B cell (primary cell): ENCODE measurements at regions not wholly inside any gene's neighbourhood (a gene's known extent, or its start where the extent isn't known, plus 50 kb on each side); places are given as distances from the start of the nearest gene placed in this dataset.

Source experiments
- ATAC-seq: fragments of 200-7000 bp; cut with Tn5 transposase; one replicate; pipeline ENCODE4 v1.10.0; 2021; ENCODE audit warnings: low read depth, mild to moderate bottlenecking, moderate number of reproducible peaks, moderate library complexity
- CTCF ChIA-PET: fragments of 350-600 bp; sonication (Branson Sonifier 250); formaldehyde crosslinking; loops from one replicate; lab custom pipeline; 2021; ENCODE audit warnings: antibody characterized with exemption, inconsistent platforms; lab: Charles Lee
- POLR2A ChIA-PET: fragments of 350-600 bp; sonication (Branson Sonifier 250); formaldehyde crosslinking; loops from one replicate; lab custom pipeline; 2021; ENCODE audit warnings: antibody characterized with exemption; lab: Charles Lee
- DNase-seq: peaks from one replicate; pipeline ENCODE4 v3.0.0; 2013
- H2AFZ ChIP-seq: 2 replicates; pipeline ENCODE4 v1.6.1; 2012; ENCODE audit warnings: mild to moderate bottlenecking, low read depth, low read length; ENCODE audit not compliant: insufficient read depth, poor library complexity, severe bottlenecking
- H3K27ac ChIP-seq, 2 donors: 1 replicate in 1 of 2; 2 replicates in 1 of 2; pipeline ENCODE4 v1.5.1; 2012 to 2013; ENCODE audit warnings: low read length in 2 of 2, mild to moderate bottlenecking in 2 of 2, moderate library complexity in 1 of 2
- H3K27me3 ChIP-seq, 4 experiments: fragments of 200-600 bp in 1 of 4; sonication (generic) in 1 of 4; replicated peaks in 1 of 4; 1 replicate in 2 of 4; 2 replicates in 2 of 4; pipeline versions ENCODE4 v1.6.1 to v1.7.0; 2013 to 2016; ENCODE audit warnings: low read length in 3 of 4, mild to moderate bottlenecking in 2 of 4, mixed read lengths in 1 of 4, moderate library complexity in 1 of 4; ENCODE audit not compliant: insufficient read depth in 4 of 4, control insufficient read depth in 3 of 4; ENCODE audit errors: control extremely low read depth in 1 of 4
- H3K36me3 ChIP-seq, 2 experiments: replicated peaks in 1 of 2; 1 replicate in 1 of 2; 2 replicates in 1 of 2; pipeline versions ENCODE4 v1.6.1 to v1.7.1; 2013; ENCODE audit warnings: low read length in 1 of 2; ENCODE audit not compliant: insufficient read depth in 2 of 2, control insufficient read depth in 1 of 2; ENCODE audit errors: control extremely low read depth in 1 of 2, extremely low read depth in 1 of 2
- H3K4me1 ChIP-seq, 2 donors: fragments of 200-600 bp in 1 of 2; sonication (generic) in 1 of 2; 1 replicate in 1 of 2; 2 replicates in 1 of 2; pipeline versions ENCODE4 v1.5.1 to v1.6.1; 2013 to 2017; ENCODE audit warnings: low read length in 2 of 2; ENCODE audit not compliant: control insufficient read depth in 2 of 2, insufficient read depth in 2 of 2
- H3K4me2 ChIP-seq: replicated peaks from 2 replicates; pipeline ENCODE3; 2012; ENCODE audit warnings: mild to moderate bottlenecking, low read depth, low read length; ENCODE audit not compliant: poor library complexity, severe bottlenecking
- H3K4me3 ChIP-seq, 5 experiments: fragments of 200-600 bp in 1 of 5; sonication (generic) in 1 of 5; 1 replicate in 3 of 5; 2 replicates in 2 of 5; pipeline versions ENCODE4 v1.5.1 to v1.7.0; 2011 to 2016; ENCODE audit warnings: low read length in 4 of 5, mild to moderate bottlenecking in 4 of 5, low read depth in 2 of 5, control low read depth in 1 of 5, moderate library complexity in 1 of 5; ENCODE audit not compliant: insufficient read depth in 1 of 5; ENCODE audit errors: control extremely low read depth in 1 of 5, extremely low read depth in 1 of 5
- H3K79me2 ChIP-seq: fragments of 200-600 bp; sonication (generic); one replicate; pipeline ENCODE4 v1.6.0; 2016; ENCODE audit warnings: low read length; ENCODE audit not compliant: control insufficient read depth, insufficient read depth
- H3K9ac ChIP-seq: fragments of 200-600 bp; sonication (generic); 2 replicates; pipeline ENCODE4 v1.6.1; 2017; ENCODE audit warnings: mild to moderate bottlenecking, low read length, moderate library complexity
- H3K9me3 ChIP-seq, 3 donors: one replicate each; pipeline versions ENCODE4 v1.6.1 to v1.7.1; 2013; ENCODE audit warnings: low read length in 2 of 3; ENCODE audit not compliant: control insufficient read depth in 2 of 3, insufficient read depth in 1 of 3; ENCODE audit errors: control extremely low read depth in 1 of 3
- H4K20me1 ChIP-seq: 2 replicates; pipeline ENCODE4 v1.6.0; 2012; ENCODE audit warnings: mild to moderate bottlenecking, low read length; ENCODE audit not compliant: insufficient read depth, control insufficient read depth, poor library complexity, severe bottlenecking
- H3K27ac Mint-ChIP-seq: one replicate; pipeline ENCODE4 v1.8.0; 2021; ENCODE audit warnings: mixed read lengths
- H3K27me3 Mint-ChIP-seq: one replicate; pipeline ENCODE4 v1.8.0; 2021; ENCODE audit warnings: mixed read lengths
- H3K4me1 Mint-ChIP-seq: one replicate; pipeline ENCODE4 v1.8.0; 2021; ENCODE audit warnings: mixed read lengths
- H3K4me3 Mint-ChIP-seq: one replicate; pipeline ENCODE4 v1.8.0; 2021; ENCODE audit warnings: mixed read lengths
- H3K9me3 Mint-ChIP-seq: one replicate; pipeline ENCODE4 v1.8.0; 2022; ENCODE audit warnings: mixed read lengths; ENCODE audit not compliant: insufficient read depth
- EZH2 ChIP-seq: IDR thresholded peaks from 2 replicates; pipeline ENCODE4 v1.6.1; 2012; ENCODE audit warnings: borderline replicate concordance, low read depth, mild to moderate bottlenecking, moderate library complexity, low read length; ENCODE audit not compliant: insufficient read depth, poor library complexity, severe bottlenecking
- WGBS: methylation state at CpG from one replicate; pipeline ENCODE4 v1.1.5; 2013; ENCODE audit warnings: missing lambda C conversion rate; ENCODE audit not compliant: insufficient coverage; 5-methylcytosine and 5-hydroxymethylcytosine counted together
- intact Hi-C: fragments of 100-400 bp; cut with micrococcal nuclease; formaldehyde crosslinking; loops from one replicate; pipeline ENCODE4 v1.10.0; 2022
- TF ChIP-seq, protein P1 (sequence below): fragments of 200-600 bp; IDR thresholded peaks from one replicate; pipeline ENCODE4 v1.8.0; 2022; ENCODE audit warnings: antibody characterized with exemption, mild to moderate bottlenecking

- H3K9me3 ChIP-seq = no peaks in the 10 kb centered on the region
- no peak overlapping the region for H3K4me3 ChIP-seq
- intact Hi-C loops = no loop called here
- no peaks in the 10 kb centered on the region for H3K4me1 Mint-ChIP-seq
- H3K9ac ChIP-seq = no peak overlapping the region
- no peaks in the 10 kb centered on the region for H4K20me1 ChIP-seq
- no peaks in the 10 kb centered on the region for H3K36me3 ChIP-seq
- TF ChIP-seq, protein P1, sequence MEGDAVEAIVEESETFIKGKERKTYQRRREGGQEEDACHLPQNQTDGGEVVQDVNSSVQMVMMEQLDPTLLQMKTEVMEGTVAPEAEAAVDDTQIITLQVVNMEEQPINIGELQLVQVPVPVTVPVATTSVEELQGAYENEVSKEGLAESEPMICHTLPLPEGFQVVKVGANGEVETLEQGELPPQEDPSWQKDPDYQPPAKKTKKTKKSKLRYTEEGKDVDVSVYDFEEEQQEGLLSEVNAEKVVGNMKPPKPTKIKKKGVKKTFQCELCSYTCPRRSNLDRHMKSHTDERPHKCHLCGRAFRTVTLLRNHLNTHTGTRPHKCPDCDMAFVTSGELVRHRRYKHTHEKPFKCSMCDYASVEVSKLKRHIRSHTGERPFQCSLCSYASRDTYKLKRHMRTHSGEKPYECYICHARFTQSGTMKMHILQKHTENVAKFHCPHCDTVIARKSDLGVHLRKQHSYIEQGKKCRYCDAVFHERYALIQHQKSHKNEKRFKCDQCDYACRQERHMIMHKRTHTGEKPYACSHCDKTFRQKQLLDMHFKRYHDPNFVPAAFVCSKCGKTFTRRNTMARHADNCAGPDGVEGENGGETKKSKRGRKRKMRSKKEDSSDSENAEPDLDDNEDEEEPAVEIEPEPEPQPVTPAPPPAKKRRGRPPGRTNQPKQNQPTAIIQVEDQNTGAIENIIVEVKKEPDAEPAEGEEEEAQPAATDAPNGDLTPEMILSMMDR = no peak
- TF ChIP-seq EZH2 = no peak
- peaks cover under 1% of the 10 kb centered on the region for H3K27me3 Mint-ChIP-seq
- no peak overlapping the region for H3K4me2 ChIP-seq
- no peaks in the 10 kb centered on the region for H3K79me2 ChIP-seq
- no peak overlapping the region for H3K4me3 Mint-ChIP-seq
- no peak overlapping the region for H2AFZ ChIP-seq
- ATAC-seq (no peak), DNase-seq (no peak)
- 72% methylated on average over 2 of the region's 4 CpGs for WGBS
- no peak overlapping the region for H3K27ac ChIP-seq
- CTCF ChIA-PET = no interaction called here
- no peaks in the 10 kb centered on the region for H3K4me1 ChIP-seq
- POLR2A ChIA-PET = no interaction called here
- H3K27ac Mint-ChIP-seq = no peak overlapping the region
- no peaks in the 10 kb centered on the region for H3K9me3 Mint-ChIP-seq
- H3K27me3 ChIP-seq = no peaks in the 10 kb centered on the region
These were observed 199.3 kb downstream of the SEC61B start for GRCh38 chr9:99421369-99421768.

DNA sequence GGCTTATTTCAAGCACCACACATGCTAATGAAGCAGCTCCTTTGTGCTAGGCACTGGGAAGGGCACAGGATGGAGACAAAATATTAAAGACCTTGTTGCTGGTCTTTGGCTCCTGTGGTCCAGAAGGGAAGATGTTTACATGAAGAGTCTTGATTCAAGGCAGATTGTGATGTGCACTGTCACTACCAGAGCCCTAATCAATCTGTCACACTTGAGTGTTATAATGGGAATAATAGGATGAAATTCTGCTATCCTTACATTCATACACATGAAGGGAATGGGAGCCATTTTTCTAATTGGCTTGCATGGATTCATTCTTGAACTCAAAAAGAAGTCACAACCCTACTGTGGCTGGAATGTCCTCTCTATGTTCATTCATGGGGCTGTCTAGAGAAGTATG lies 203.0 kb downstream of the SEC61B start:
- Histone ChIP-seq H3K4me3 (no peak overlapping the region), H2AFZ (no peak overlapping the region), H3K4me1 (no peaks in the 10 kb centered on the region), H3K79me2 (no peaks in the 10 kb centered on the region), H4K20me1 (no peaks in the 10 kb centered on the region), H3K4me2 (no peak overlapping the region), H3K9ac (no peak overlapping the region), H3K9me3 (no peaks in the 10 kb centered on the region), H3K36me3 (no peaks in the 10 kb centered on the region), H3K27ac (no peak overlapping the region), H3K27me3 (no peaks in the 10 kb centered on the region)
- no peak for DNase-seq
- no peaks in the 10 kb centered on the region for H3K4me1 Mint-ChIP-seq
- ChIA-PET CTCF (no interaction called here), POLR2A (no interaction called here)
- TF ChIP-seq, protein P1 = no peak
- TF ChIP-seq EZH2 = no peak
- H3K4me3 Mint-ChIP-seq = no peak overlapping the region
- no peak overlapping the region for H3K27ac Mint-ChIP-seq
- peaks cover 3% of the 10 kb centered on the region for H3K27me3 Mint-ChIP-seq
- no peak for ATAC-seq
- intact Hi-C loops = no loop called here
- H3K9me3 Mint-ChIP-seq = no peaks in the 10 kb centered on the region
